Loucy (cell line): ENCODE measurements at regions not wholly inside any gene's neighbourhood (a gene's known extent, or its start where the extent isn't known, plus 50 kb on each side); places are given as distances from the start of the nearest gene placed in this dataset.

Source experiments
- EZH2phosphoT487 ChIP-seq: fragments of 200-600 bp; IDR thresholded peaks from 2 replicates; pipeline ENCODE4 v1.6.1; 2018; ENCODE audit warnings: antibody characterized with exemption, mild to moderate bottlenecking, moderate library complexity, borderline replicate concordance
- TF ChIP-seq, protein P1 (sequence below): fragments of 200-600 bp; sonication (generic); conservative IDR thresholded peaks from 2 replicates; pipeline ENCODE4 v1.5.1; 2014; ENCODE audit warnings: mild to moderate bottlenecking, antibody characterized with exemption, low read length

DNA sequence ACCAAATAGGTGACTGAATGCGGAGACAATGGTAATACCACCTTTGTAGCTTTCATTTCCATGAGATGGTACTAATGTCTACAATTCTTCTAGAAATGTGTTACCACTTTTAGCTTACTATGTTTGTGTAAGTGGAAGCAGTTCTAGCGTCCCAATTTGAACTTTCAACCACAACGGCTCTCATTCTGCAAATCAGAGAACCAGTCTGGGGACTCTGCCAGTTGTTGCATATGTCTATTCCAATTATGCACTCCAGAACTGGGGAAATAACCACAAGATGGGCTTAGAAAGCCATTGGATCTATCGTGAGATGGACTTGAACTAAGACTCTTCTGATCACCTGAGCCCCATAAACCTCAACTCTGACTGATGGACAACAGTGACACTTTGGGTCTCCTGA is 862.3 kb downstream of the SLITRK1 start:
- TF ChIP-seq, protein P1, sequence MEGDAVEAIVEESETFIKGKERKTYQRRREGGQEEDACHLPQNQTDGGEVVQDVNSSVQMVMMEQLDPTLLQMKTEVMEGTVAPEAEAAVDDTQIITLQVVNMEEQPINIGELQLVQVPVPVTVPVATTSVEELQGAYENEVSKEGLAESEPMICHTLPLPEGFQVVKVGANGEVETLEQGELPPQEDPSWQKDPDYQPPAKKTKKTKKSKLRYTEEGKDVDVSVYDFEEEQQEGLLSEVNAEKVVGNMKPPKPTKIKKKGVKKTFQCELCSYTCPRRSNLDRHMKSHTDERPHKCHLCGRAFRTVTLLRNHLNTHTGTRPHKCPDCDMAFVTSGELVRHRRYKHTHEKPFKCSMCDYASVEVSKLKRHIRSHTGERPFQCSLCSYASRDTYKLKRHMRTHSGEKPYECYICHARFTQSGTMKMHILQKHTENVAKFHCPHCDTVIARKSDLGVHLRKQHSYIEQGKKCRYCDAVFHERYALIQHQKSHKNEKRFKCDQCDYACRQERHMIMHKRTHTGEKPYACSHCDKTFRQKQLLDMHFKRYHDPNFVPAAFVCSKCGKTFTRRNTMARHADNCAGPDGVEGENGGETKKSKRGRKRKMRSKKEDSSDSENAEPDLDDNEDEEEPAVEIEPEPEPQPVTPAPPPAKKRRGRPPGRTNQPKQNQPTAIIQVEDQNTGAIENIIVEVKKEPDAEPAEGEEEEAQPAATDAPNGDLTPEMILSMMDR = no peak
- TF ChIP-seq EZH2phosphoT487 = no peak
